SK-N-SH (cell line): ENCODE measurements at regions not wholly inside any gene's neighbourhood (a gene's known extent, or its start where the extent isn't known, plus 50 kb on each side); places are given as distances from the start of the nearest gene placed in this dataset.

Experiments
- CHD2 ChIP-seq: fragments of 150-350 bp; IDR thresholded peaks from 2 replicates; pipeline ENCODE4 v1.6.1; 2018; ENCODE audit warnings: low read length; ENCODE audit not compliant: partially characterized antibody
- ELF1 ChIP-seq: IDR thresholded peaks from 2 replicates; pipeline ENCODE4 v1.4.0; 2012
- EZH2phosphoT487 ChIP-seq: fragments of 200-600 bp; sonication (generic); IDR thresholded peaks from 2 replicates; pipeline ENCODE4 v1.6.1; 2017; ENCODE audit warnings: low read depth, mixed run types, mild to moderate bottlenecking, antibody characterized with exemption, moderate library complexity, borderline replicate concordance
- MXI1 ChIP-seq: IDR thresholded peaks from 2 replicates; pipeline ENCODE4 v1.6.1; 2012; ENCODE audit warnings: mild to moderate bottlenecking, low read depth, low read length, improper control_type of control experiment
- RXRA ChIP-seq: IDR thresholded peaks from 2 replicates; pipeline ENCODE4 v1.4.0; 2012; ENCODE audit warnings: low read depth, mild to moderate bottlenecking, borderline replicate concordance
- TCF12 ChIP-seq: IDR thresholded peaks from 2 replicates; pipeline ENCODE4 v1.4.0; 2012
- YY1 ChIP-seq: IDR thresholded peaks from 2 replicates; pipeline ENCODE4 v1.4.0; 2012; ENCODE audit warnings: low read depth, mild to moderate bottlenecking
- TF ChIP-seq, protein P1 (sequence below): fragments of 200-600 bp; sonication (generic); IDR thresholded peaks from 2 replicates; pipeline ENCODE4 v1.6.1; 2017; ENCODE audit warnings: antibody characterized with exemption, mild to moderate bottlenecking, moderate library complexity
- TF ChIP-seq, protein P2 (sequence below): IDR thresholded peaks from 2 replicates; pipeline ENCODE4 v1.4.0; 2012; ENCODE audit warnings: low read depth, borderline replicate concordance
- TF ChIP-seq, protein P3 (sequence below): fragments of 150-350 bp; IDR thresholded peaks from 2 replicates; pipeline ENCODE4 v1.6.1; 2017; ENCODE audit warnings: antibody characterized with exemption, low read length, low read depth, borderline replicate concordance

GRCh38 chrX:122890729-122891128 is 293.3 kb upstream of the GRIA3 start:
- TF ChIP-seq EZH2phosphoT487 (no peak), MXI1 (no peak), CHD2 (no peak), ELF1 (no peak), RXRA (no peak), YY1 (no peak), TCF12 (no peak)
- TF ChIP-seq, protein P1, sequence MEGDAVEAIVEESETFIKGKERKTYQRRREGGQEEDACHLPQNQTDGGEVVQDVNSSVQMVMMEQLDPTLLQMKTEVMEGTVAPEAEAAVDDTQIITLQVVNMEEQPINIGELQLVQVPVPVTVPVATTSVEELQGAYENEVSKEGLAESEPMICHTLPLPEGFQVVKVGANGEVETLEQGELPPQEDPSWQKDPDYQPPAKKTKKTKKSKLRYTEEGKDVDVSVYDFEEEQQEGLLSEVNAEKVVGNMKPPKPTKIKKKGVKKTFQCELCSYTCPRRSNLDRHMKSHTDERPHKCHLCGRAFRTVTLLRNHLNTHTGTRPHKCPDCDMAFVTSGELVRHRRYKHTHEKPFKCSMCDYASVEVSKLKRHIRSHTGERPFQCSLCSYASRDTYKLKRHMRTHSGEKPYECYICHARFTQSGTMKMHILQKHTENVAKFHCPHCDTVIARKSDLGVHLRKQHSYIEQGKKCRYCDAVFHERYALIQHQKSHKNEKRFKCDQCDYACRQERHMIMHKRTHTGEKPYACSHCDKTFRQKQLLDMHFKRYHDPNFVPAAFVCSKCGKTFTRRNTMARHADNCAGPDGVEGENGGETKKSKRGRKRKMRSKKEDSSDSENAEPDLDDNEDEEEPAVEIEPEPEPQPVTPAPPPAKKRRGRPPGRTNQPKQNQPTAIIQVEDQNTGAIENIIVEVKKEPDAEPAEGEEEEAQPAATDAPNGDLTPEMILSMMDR: no peak
- TF ChIP-seq, protein P2, sequence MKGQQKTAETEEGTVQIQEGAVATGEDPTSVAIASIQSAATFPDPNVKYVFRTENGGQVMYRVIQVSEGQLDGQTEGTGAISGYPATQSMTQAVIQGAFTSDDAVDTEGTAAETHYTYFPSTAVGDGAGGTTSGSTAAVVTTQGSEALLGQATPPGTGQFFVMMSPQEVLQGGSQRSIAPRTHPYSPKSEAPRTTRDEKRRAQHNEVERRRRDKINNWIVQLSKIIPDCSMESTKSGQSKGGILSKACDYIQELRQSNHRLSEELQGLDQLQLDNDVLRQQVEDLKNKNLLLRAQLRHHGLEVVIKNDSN: no peak
- TF ChIP-seq, protein P3, sequence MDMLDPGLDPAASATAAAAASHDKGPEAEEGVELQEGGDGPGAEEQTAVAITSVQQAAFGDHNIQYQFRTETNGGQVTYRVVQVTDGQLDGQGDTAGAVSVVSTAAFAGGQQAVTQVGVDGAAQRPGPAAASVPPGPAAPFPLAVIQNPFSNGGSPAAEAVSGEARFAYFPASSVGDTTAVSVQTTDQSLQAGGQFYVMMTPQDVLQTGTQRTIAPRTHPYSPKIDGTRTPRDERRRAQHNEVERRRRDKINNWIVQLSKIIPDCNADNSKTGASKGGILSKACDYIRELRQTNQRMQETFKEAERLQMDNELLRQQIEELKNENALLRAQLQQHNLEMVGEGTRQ: no peak
